Retinal pigment epithelial cell (primary cell): ENCODE measurements at regions not wholly inside any gene's neighbourhood (a gene's known extent, or its start where the extent isn't known, plus 50 kb on each side); places are given as distances from the start of the nearest gene placed in this dataset.

ENCODE experiments used
- DNase-seq: peaks from one replicate; pipeline ENCODE4 v3.0.0-alpha.2; 2010; ENCODE audit warnings: low read depth
- H3K4me3 ChIP-seq: 2 replicates; pipeline ENCODE4 v1.5.1; 2011; ENCODE audit warnings: mild to moderate bottlenecking, low read length, control low read depth, moderate library complexity
- CTCF ChIP-seq: conservative IDR thresholded peaks from 2 replicates; pipeline ENCODE4 v1.5.1; 2011; ENCODE audit warnings: low read depth, low read length, control low read depth, inconsistent platforms

- TF ChIP-seq CTCF: no peak
Measured at GRCh38 chr10:131657318-131657984, 243.4 kb upstream of the PPP2R2D start.

GRCh38 chr10:131657985-131658330, 242.8 kb upstream of the PPP2R2D start:
- no peak for DNase-seq
- TF ChIP-seq CTCF: no peak
- no peak overlapping the region for H3K4me3 ChIP-seq

More at GRCh38 chr10:131657318-131657984, 243.4 kb upstream of the PPP2R2D start:
- no peak for DNase-seq
- no peak overlapping the region for H3K4me3 ChIP-seq

GRCh38 chr10:131658476-131659110, 242.2 kb upstream of the PPP2R2D start:
- DNase-seq: no peak
- no peak overlapping the region for H3K4me3 ChIP-seq
- TF ChIP-seq CTCF: no peak

- no peak for DNase-seq
- TF ChIP-seq CTCF: no peak
- no peak overlapping the region for H3K4me3 ChIP-seq
Measured at GRCh38 chr10:131660427-131660826, 240.4 kb upstream of the PPP2R2D start.

GRCh38 chr10:131662851-131663250, 238.0 kb upstream of the PPP2R2D start:
- no peak for DNase-seq
- no peak overlapping the region for H3K4me3 ChIP-seq
- no peak for TF ChIP-seq CTCF

- DNase-seq: no peak
- no peak for TF ChIP-seq CTCF
- no peak overlapping the region for H3K4me3 ChIP-seq
Measured at GRCh38 chr10:131663351-131663750, 237.5 kb upstream of the PPP2R2D start.

- no peak for DNase-seq
- no peak overlapping the region for H3K4me3 ChIP-seq
- TF ChIP-seq CTCF: no peak
Measured at GRCh38 chr10:131666091-131666490, 234.7 kb upstream of the PPP2R2D start.
